IPS-15b (cell line): ENCODE measurements at regions not wholly inside any gene's neighbourhood (a gene's known extent, or its start where the extent isn't known, plus 50 kb on each side); places are given as distances from the start of the nearest gene placed in this dataset.

ENCODE experiments used
- H3K27me3 ChIP-seq: one replicate; pipeline ENCODE4 v1.6.1; 2013; ENCODE audit warnings: low read length; ENCODE audit not compliant: control insufficient read depth, insufficient read depth
- H3K36me3 ChIP-seq: one replicate; pipeline ENCODE4 v1.6.1; 2013; ENCODE audit warnings: low read length; ENCODE audit not compliant: control insufficient read depth, insufficient read depth
- H3K4me1 ChIP-seq: one replicate; pipeline ENCODE4 v1.6.1; 2013; ENCODE audit warnings: mild to moderate bottlenecking, low read length; ENCODE audit not compliant: control insufficient read depth, insufficient read depth
- H3K4me3 ChIP-seq: one replicate; pipeline ENCODE4 v1.5.1; 2013; ENCODE audit warnings: low read depth, low read length
- H3K9ac ChIP-seq: one replicate; pipeline ENCODE4 v1.6.1; 2013; ENCODE audit warnings: low read depth, mild to moderate bottlenecking, low read length
- H3K9me3 ChIP-seq: one replicate; pipeline ENCODE4 v1.6.1; 2013; ENCODE audit warnings: mild to moderate bottlenecking, low read length; ENCODE audit not compliant: control insufficient read depth, insufficient read depth

- Histone ChIP-seq H3K27me3 (no peaks in the 10 kb centered on the region), H3K9me3 (no peaks in the 10 kb centered on the region), H3K4me3 (no peak overlapping the region), H3K4me1 (no peaks in the 10 kb centered on the region), H3K9ac (no peak overlapping the region), H3K36me3 (no peaks in the 10 kb centered on the region)
These were observed 268.4 kb downstream of the METTL4 start for GRCh38 chr18:2302628-2303516.

- H3K27me3 ChIP-seq: no peaks in the 10 kb centered on the region
- H3K9ac ChIP-seq: no peak overlapping the region
- H3K4me1 ChIP-seq: no peaks in the 10 kb centered on the region
- no peaks in the 10 kb centered on the region for H3K9me3 ChIP-seq
- no peak overlapping the region for H3K4me3 ChIP-seq
- H3K36me3 ChIP-seq: no peaks in the 10 kb centered on the region
These were observed 267.6 kb downstream of the METTL4 start for GRCh38 chr18:2303517-2304238.

- no peak overlapping the region for H3K4me3 ChIP-seq
- no peaks in the 10 kb centered on the region for H3K4me1 ChIP-seq
- no peaks in the 10 kb centered on the region for H3K36me3 ChIP-seq
- no peaks in the 10 kb centered on the region for H3K27me3 ChIP-seq
- no peaks in the 10 kb centered on the region for H3K9me3 ChIP-seq
- H3K9ac ChIP-seq: no peak overlapping the region
These were observed 266.7 kb downstream of the METTL4 start for GRCh38 chr18:2304378-2305175.

DNA sequence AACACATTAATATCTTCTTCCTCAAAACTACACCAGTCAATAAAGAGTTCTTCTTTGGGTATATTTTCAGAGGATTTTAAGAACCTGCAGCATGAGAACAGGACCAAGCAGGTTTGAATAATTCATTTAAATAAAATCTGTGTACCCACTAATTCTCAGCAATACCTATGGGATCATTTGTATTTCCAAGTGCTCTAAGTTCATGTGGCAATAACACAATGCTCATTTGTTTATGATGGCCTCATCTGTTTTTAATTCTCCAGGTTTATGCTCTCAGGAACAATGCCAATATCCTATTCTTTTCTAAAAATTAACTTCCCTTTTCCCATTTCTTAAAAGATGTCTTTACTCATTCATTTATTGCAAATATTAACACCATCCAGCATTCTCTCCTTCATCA lies 264.7 kb downstream of the METTL4 start:
- H3K9me3 ChIP-seq: no peaks in the 10 kb centered on the region

GRCh38 chr18:2310886-2311285 lies 260.4 kb downstream of the METTL4 start:
- no peaks in the 10 kb centered on the region for H3K36me3 ChIP-seq
- no peaks in the 10 kb centered on the region for H3K27me3 ChIP-seq
- H3K9ac ChIP-seq: no peak overlapping the region
- H3K4me3 ChIP-seq: no peak overlapping the region
- H3K9me3 ChIP-seq: no peaks in the 10 kb centered on the region
- H3K4me1 ChIP-seq: no peaks in the 10 kb centered on the region

More for the DNA sequence above, 264.7 kb downstream of the METTL4 start:
- Histone ChIP-seq H3K4me1 (no peaks in the 10 kb centered on the region), H3K9ac (no peak overlapping the region), H3K36me3 (no peaks in the 10 kb centered on the region), H3K27me3 (no peaks in the 10 kb centered on the region), H3K4me3 (no peak overlapping the region)

DNA sequence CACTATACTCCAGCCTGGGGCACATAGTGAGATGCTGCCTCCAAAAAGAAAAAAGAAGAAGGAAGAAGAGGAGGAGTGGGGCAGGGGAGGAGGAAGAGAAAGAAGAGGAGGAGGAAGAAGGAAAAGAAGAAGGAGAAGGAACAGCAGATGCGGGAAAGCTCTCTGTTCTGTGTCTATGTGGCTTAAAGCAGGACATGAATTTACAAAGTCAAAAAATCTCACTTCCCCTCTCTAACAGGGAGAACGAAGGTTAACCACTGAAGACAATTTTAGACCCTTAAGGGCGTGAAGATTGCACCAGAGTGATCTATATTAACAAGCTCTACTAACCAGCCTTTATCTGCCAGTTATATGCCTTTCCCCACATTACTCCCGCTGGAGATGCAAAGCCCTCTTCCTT lies 258.9 kb downstream of the METTL4 start:
- H3K9ac ChIP-seq: no peak overlapping the region
- H3K4me3 ChIP-seq: no peak overlapping the region
- H3K4me1 ChIP-seq: no peaks in the 10 kb centered on the region
- H3K36me3 ChIP-seq: no peaks in the 10 kb centered on the region
- no peaks in the 10 kb centered on the region for H3K9me3 ChIP-seq
- H3K27me3 ChIP-seq: no peaks in the 10 kb centered on the region

DNA sequence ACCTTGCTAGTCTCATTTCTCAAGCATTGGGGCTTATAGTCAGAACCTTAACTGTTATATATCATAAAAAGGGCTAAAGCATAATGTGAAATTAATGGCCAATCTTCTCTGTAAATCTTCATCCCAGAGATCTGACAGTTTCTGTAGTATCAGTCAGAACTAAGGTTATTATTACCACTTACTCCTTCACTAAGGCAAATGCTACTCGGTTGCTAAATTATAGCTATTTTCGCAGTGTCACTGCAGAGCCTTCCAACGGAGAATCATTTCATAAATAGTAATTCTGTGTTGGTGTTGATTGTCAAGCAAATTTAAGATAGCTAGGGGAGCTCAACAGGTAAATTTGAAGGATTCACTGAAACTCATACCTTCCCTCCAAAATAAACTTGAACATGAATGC lies 258.0 kb downstream of the METTL4 start:
- Histone ChIP-seq H3K9me3 (no peaks in the 10 kb centered on the region), H3K4me3 (no peak overlapping the region), H3K9ac (no peak overlapping the region), H3K36me3 (no peaks in the 10 kb centered on the region), H3K27me3 (no peaks in the 10 kb centered on the region), H3K4me1 (no peaks in the 10 kb centered on the region)

DNA sequence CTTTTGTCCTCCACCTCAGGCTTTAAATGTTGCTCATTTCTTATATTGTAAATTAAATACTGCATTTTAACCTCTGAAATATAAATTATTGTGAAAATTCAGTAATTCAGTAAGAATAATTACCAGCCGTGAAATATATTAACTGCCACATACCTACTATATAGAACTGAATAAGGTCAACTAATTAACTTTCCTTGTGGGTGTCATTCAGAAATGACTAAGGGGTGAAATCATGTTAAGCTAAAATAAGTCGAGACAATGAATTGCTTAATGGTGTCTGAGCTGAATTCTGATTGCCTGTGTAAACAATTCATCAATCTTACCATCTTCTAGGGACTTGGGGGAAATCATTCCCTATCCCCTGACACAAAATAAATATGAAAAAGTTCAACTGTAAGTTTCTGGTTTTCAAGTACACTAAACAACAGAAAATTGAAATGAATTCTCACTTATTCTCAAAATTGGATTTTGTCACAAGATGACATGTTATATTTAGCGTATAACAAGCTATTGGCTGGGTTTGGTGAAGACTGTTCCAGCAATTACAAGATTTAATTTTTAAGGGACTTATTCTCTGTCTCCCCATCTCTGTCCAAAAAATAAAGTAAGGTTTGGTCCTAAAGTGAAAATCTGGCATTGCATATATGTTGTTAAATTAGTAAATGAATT lies 255.1 kb downstream of the METTL4 start:
- Histone ChIP-seq H3K9ac (no peak overlapping the region), H3K36me3 (no peaks in the 10 kb centered on the region), H3K9me3 (no peaks in the 10 kb centered on the region), H3K27me3 (no peaks in the 10 kb centered on the region), H3K4me1 (no peaks in the 10 kb centered on the region), H3K4me3 (no peak overlapping the region)

DNA sequence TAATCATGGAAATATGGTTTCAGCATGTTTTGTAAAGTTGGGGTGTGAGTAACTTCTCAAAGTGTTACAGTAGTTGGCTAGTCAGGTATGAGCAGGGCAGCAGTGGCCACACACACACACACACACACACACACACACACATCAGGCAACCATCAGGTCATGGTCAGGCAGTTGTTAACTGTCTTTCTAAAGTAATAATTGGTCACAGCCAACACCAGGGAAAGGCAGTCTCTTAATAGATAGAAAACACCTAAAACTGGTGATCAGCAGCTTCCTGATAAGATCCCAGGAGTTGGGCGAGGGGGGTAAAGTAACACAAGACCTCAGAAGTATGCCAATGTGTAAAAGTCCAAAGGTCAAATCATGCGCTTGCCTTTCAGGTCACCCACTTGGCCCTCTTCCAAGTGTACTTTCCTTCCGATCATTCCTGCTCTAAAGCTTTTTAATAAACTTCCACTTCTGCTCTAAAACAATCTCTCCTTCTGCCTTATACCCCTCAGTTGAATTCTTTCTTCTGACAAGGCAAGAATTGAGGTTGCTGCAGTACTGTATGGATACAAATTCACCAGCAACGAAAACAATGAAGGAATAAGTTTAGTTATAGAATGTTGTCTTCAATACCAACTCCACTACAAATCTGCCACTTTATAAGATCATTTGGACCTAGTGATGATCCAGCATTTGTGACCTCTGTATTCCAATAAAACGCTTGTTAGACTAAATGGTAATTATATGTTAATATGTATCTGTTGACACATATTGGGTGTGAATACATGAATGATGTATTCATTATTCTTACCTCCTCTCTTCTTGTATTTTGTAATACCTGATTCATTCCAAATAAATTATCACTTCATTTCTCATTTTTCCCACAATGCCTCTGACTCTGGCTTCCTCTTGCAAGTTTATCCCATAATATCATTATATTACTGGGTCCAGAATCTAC lies 254.3 kb downstream of the METTL4 start:
- no peaks in the 10 kb centered on the region for H3K27me3 ChIP-seq
- no peak overlapping the region for H3K9ac ChIP-seq
- H3K4me1 ChIP-seq: no peaks in the 10 kb centered on the region
- no peaks in the 10 kb centered on the region for H3K9me3 ChIP-seq
- H3K4me3 ChIP-seq: no peak overlapping the region
- no peaks in the 10 kb centered on the region for H3K36me3 ChIP-seq

- no peak overlapping the region for H3K4me3 ChIP-seq
- no peak overlapping the region for H3K9ac ChIP-seq
- no peaks in the 10 kb centered on the region for H3K9me3 ChIP-seq
- H3K36me3 ChIP-seq: no peaks in the 10 kb centered on the region
- H3K27me3 ChIP-seq: no peaks in the 10 kb centered on the region
- H3K4me1 ChIP-seq: peaks cover 2% of the 10 kb centered on the region
These were observed 246.8 kb downstream of the METTL4 start for GRCh38 chr18:2324459-2324858.
